GM12878 (cell line): ENCODE measurements at regions not wholly inside any gene's neighbourhood (a gene's known extent, or its start where the extent isn't known, plus 50 kb on each side); places are given as distances from the start of the nearest gene placed in this dataset.

Experiments
- CHD2 ChIP-seq: IDR thresholded peaks from 2 replicates; pipeline ENCODE4 v1.6.1; 2011; ENCODE audit warnings: low read depth, low read length, improper control_type of control experiment, borderline replicate concordance
- CREM ChIP-seq: IDR thresholded peaks from 2 replicates; pipeline ENCODE4 v1.6.1; 2014; ENCODE audit warnings: antibody characterized with exemption, low read depth
- SIN3A ChIP-seq: IDR thresholded peaks from 2 replicates; pipeline ENCODE4 v1.6.1; 2012; ENCODE audit warnings: low read depth, low read length, improper control_type of control experiment
- ZNF274 ChIP-seq: IDR thresholded peaks from one replicate; pipeline ENCODE4 v1.8.0; 2011; ENCODE audit not compliant: insufficient read length, insufficient read depth
- TF ChIP-seq, protein P1 (sequence below), 3 experiments: IDR thresholded peaks in 2 of 3; conservative IDR thresholded peaks in 1 of 3; 2 replicates each; pipeline ENCODE4 v1.5.1; 2011; ENCODE audit warnings: low read depth in 3 of 3, low read length in 3 of 3, mild to moderate bottlenecking in 3 of 3, control low read depth in 2 of 3, moderate library complexity in 2 of 3, inconsistent platforms in 1 of 3, mixed read lengths in 1 of 3; ENCODE audit not compliant: control insufficient read depth in 2 of 3, insufficient read depth in 1 of 3; ENCODE audit errors: extremely low read depth in 1 of 3

DNA sequence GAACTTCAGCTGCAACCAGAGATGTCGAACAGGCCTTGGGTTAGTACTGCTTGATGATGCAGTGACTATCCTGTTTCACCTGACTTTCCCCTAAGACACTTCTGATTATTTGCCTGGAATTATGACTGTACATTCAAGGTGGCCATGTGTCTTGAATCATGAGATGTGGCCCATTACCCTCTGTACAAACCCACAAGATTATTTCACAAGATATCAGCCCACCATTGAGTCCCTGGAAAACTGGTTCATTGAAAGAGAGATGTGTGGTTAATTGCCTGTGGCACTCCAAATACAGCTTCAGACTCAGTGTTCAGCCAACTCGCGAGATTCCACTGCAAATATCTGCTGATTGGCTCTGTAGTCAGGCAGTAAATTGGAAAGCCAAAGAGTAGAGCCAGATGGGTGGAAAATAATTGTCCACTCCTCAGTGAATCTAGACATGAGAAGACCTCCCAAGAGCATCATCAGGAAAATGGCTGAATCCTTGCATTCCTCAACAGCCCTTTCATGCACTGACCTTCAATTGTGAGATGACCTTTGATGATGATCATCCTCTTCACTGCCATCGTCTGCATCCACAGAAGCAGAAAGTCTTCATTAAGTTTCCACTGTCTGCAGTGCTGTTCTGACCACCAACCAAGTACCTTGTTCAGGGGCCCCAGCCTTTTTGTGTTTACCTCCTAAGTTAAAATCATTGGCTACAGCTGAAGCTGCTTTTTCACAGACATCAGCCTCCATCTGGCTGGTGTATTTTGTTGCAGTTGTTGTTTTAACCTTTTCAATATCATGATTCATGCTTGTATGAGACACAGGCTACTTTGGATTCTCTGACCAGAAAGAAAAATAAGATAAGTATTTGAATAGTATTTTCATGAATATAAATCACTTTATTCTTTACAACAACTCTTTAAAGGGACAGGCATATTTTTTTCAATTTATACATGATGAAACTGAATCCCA lies 75.2 kb downstream of the ESM1 start:
- no peak for TF ChIP-seq ZNF274
- TF ChIP-seq, protein P1, sequence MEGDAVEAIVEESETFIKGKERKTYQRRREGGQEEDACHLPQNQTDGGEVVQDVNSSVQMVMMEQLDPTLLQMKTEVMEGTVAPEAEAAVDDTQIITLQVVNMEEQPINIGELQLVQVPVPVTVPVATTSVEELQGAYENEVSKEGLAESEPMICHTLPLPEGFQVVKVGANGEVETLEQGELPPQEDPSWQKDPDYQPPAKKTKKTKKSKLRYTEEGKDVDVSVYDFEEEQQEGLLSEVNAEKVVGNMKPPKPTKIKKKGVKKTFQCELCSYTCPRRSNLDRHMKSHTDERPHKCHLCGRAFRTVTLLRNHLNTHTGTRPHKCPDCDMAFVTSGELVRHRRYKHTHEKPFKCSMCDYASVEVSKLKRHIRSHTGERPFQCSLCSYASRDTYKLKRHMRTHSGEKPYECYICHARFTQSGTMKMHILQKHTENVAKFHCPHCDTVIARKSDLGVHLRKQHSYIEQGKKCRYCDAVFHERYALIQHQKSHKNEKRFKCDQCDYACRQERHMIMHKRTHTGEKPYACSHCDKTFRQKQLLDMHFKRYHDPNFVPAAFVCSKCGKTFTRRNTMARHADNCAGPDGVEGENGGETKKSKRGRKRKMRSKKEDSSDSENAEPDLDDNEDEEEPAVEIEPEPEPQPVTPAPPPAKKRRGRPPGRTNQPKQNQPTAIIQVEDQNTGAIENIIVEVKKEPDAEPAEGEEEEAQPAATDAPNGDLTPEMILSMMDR (IDR thresholded peaks at IDR 0.05 in 2 of 3, conservative IDR thresholded peaks at IDR 0.05 in 1 of 3; ENCODE audit: control insufficient read depth in 2 of 3, extremely low read depth in 1 of 3, insufficient read depth in 1 of 3, low read depth in 3 of 3, low read length in 3 of 3) = no peak
- TF ChIP-seq SIN3A = no peak
- no peak for TF ChIP-seq CHD2
- no peak for TF ChIP-seq CREM
